MM.1S (cell line): ENCODE measurements at regions not wholly inside any gene's neighbourhood (a gene's known extent, or its start where the extent isn't known, plus 50 kb on each side); places are given as distances from the start of the nearest gene placed in this dataset.

Source experiments
- DNase-seq: peaks from one replicate; pipeline ENCODE4 v3.0.0-alpha.2; 2015
- H2AFZ ChIP-seq: fragments of 300-600 bp; sonication (generic); 2 replicates; pipeline ENCODE4 v1.6.0; 2016; ENCODE audit warnings: antibody characterized with exemption, low read length
- H3F3A ChIP-seq: fragments of 300-600 bp; sonication (generic); 2 replicates; pipeline ENCODE4 v1.6.1; 2016; ENCODE audit warnings: mild to moderate bottlenecking, antibody characterized with exemption, low read length, moderate library complexity, mixed read lengths; ENCODE audit not compliant: insufficient read depth
- H3K27ac ChIP-seq: fragments of 300-600 bp; sonication (generic); 2 replicates; pipeline ENCODE4 v1.5.1; 2016; ENCODE audit warnings: mild to moderate bottlenecking, low read length
- H3K27me3 ChIP-seq: fragments of 300-600 bp; sonication (generic); replicated peaks from 2 replicates; pipeline ENCODE4 v1.6.0; 2016; ENCODE audit warnings: low read length; ENCODE audit not compliant: insufficient read depth
- H3K36me3 ChIP-seq: fragments of 300-600 bp; sonication (generic); replicated peaks from 2 replicates; pipeline ENCODE4 v1.6.1; 2016; ENCODE audit warnings: mild to moderate bottlenecking, low read length, mixed read lengths; ENCODE audit not compliant: insufficient read depth
- H3K4me1 ChIP-seq: fragments of 300-600 bp; sonication (generic); 2 replicates; pipeline ENCODE4 v1.6.1; 2016; ENCODE audit warnings: low read length, mixed read lengths
- H3K4me2 ChIP-seq: fragments of 300-600 bp; sonication (generic); 2 replicates; pipeline ENCODE4 v1.6.0; 2016; ENCODE audit warnings: low read depth, low read length
- H3K4me3 ChIP-seq: fragments of 300-600 bp; sonication (generic); 2 replicates; pipeline ENCODE4 v1.5.1; 2016; ENCODE audit warnings: low read length, mixed read lengths
- H3K79me2 ChIP-seq: fragments of 300-600 bp; sonication (generic); 2 replicates; pipeline ENCODE4 v1.6.1; 2016; ENCODE audit warnings: mixed run types, low read length, mixed read lengths
- H3K9ac ChIP-seq: fragments of 300-600 bp; sonication (generic); 2 replicates; pipeline ENCODE4 v1.6.1; 2016; ENCODE audit warnings: low read length, mixed read lengths
- H3K9me2 ChIP-seq: fragments of 300-600 bp; sonication (generic); replicated peaks from 2 replicates; pipeline ENCODE4 v1.6.1; 2016; ENCODE audit warnings: mild to moderate bottlenecking, low read length, mixed read lengths; ENCODE audit not compliant: insufficient read depth
- H3K9me3 ChIP-seq: fragments of 300-600 bp; sonication (generic); replicated peaks from 2 replicates; pipeline ENCODE4 v1.6.1; 2016; ENCODE audit warnings: mild to moderate bottlenecking, low read length, mixed read lengths; ENCODE audit not compliant: insufficient read depth
- H4K20me1 ChIP-seq: fragments of 300-600 bp; sonication (generic); 2 replicates; pipeline ENCODE4 v1.6.1; 2016; ENCODE audit warnings: mild to moderate bottlenecking, low read length, moderate library complexity, mixed read lengths; ENCODE audit not compliant: insufficient read depth
- EZH2 ChIP-seq: fragments of 300-600 bp; sonication (generic); optimal IDR thresholded peaks from 2 replicates; pipeline ENCODE3; 2017; ENCODE audit warnings: low read depth, mild to moderate bottlenecking, antibody characterized with exemption, low read length, mixed read lengths
- EZH2phosphoT487 ChIP-seq: fragments of 300-600 bp; sonication (generic); IDR thresholded peaks from 2 replicates; pipeline ENCODE4 v1.6.1; 2018; ENCODE audit warnings: antibody characterized with exemption, low read length
- TF ChIP-seq, protein P1 (sequence below): fragments of 300-600 bp; sonication (generic); IDR thresholded peaks from 2 replicates; pipeline ENCODE4 v1.5.1; 2016; ENCODE audit warnings: antibody characterized with exemption, low read length, mixed read lengths

- no peak overlapping the region for H2AFZ ChIP-seq
- TF ChIP-seq EZH2phosphoT487 (no peak), EZH2 (no peak)
- TF ChIP-seq, protein P1, sequence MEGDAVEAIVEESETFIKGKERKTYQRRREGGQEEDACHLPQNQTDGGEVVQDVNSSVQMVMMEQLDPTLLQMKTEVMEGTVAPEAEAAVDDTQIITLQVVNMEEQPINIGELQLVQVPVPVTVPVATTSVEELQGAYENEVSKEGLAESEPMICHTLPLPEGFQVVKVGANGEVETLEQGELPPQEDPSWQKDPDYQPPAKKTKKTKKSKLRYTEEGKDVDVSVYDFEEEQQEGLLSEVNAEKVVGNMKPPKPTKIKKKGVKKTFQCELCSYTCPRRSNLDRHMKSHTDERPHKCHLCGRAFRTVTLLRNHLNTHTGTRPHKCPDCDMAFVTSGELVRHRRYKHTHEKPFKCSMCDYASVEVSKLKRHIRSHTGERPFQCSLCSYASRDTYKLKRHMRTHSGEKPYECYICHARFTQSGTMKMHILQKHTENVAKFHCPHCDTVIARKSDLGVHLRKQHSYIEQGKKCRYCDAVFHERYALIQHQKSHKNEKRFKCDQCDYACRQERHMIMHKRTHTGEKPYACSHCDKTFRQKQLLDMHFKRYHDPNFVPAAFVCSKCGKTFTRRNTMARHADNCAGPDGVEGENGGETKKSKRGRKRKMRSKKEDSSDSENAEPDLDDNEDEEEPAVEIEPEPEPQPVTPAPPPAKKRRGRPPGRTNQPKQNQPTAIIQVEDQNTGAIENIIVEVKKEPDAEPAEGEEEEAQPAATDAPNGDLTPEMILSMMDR: no peak
- H3K9ac ChIP-seq: no peak overlapping the region
- DNase-seq: no peak
- H3K4me1 ChIP-seq: no peaks in the 10 kb centered on the region
- H3K27me3 ChIP-seq: no peaks in the 10 kb centered on the region
- H3K36me3 ChIP-seq: no peaks in the 10 kb centered on the region
- no peaks in the 10 kb centered on the region for H3K79me2 ChIP-seq
- no peaks in the 10 kb centered on the region for H4K20me1 ChIP-seq
- H3K4me3 ChIP-seq: no peak overlapping the region
- no peaks in the 10 kb centered on the region for H3K9me2 ChIP-seq
- H3K27ac ChIP-seq: no peak overlapping the region
- H3K4me2 ChIP-seq: no peak overlapping the region
- no peaks in the 10 kb centered on the region for H3K9me3 ChIP-seq
- no peaks in the 10 kb centered on the region for H3F3A ChIP-seq
These were observed 1170.9 kb downstream of the NLGN4X start for GRCh38 chrX:5057786-5058185.

GRCh38 chrX:5054852-5055251 is 1173.8 kb downstream of the NLGN4X start:
- Histone ChIP-seq H3K9me2 (no peaks in the 10 kb centered on the region), H3K4me3 (no peak overlapping the region), H3K27me3 (no peaks in the 10 kb centered on the region), H3K79me2 (no peaks in the 10 kb centered on the region), H3K4me1 (no peaks in the 10 kb centered on the region), H3K27ac (no peak overlapping the region), H3K4me2 (no peak overlapping the region), H3F3A (no peaks in the 10 kb centered on the region), H4K20me1 (no peaks in the 10 kb centered on the region), H3K9me3 (no peaks in the 10 kb centered on the region), H3K36me3 (no peaks in the 10 kb centered on the region), H2AFZ (no peak overlapping the region), H3K9ac (no peak overlapping the region)
- TF ChIP-seq, protein P1: no peak
- no peak for TF ChIP-seq EZH2
- no peak for TF ChIP-seq EZH2phosphoT487
- DNase-seq: no peak

GRCh38 chrX:5051831-5052491 is 1176.7 kb downstream of the NLGN4X start:
- no peak overlapping the region for H3K4me2 ChIP-seq
- TF ChIP-seq EZH2phosphoT487: no peak
- TF ChIP-seq, protein P1: no peak
- TF ChIP-seq EZH2: no peak
- H3K27ac ChIP-seq: no peak overlapping the region

More at GRCh38 chrX:5051831-5052491, 1176.7 kb downstream of the NLGN4X start:
- Histone ChIP-seq H3F3A (no peaks in the 10 kb centered on the region), H3K36me3 (no peaks in the 10 kb centered on the region), H3K4me1 (no peaks in the 10 kb centered on the region), H3K27me3 (no peaks in the 10 kb centered on the region), H3K9ac (no peak overlapping the region), H2AFZ (no peak overlapping the region), H3K9me2 (no peaks in the 10 kb centered on the region), H3K4me3 (no peak overlapping the region), H3K79me2 (no peaks in the 10 kb centered on the region), H3K9me3 (no peaks in the 10 kb centered on the region), H4K20me1 (no peaks in the 10 kb centered on the region)
- DNase-seq: no peak
